NCI-H1417 treated with DMSO at 0.1 percent for 48 hours (cell line): ENCODE measurements at regions not wholly inside any gene's neighbourhood (a gene's known extent, or its start where the extent isn't known, plus 50 kb on each side); places are given as distances from the start of the nearest gene placed in this dataset.

ENCODE experiments used
- DNase-seq: peaks from one replicate; lab custom pipeline; 2025; lab: John Stamatoyannopoulos, UW

- no peak for DNase-seq
These were observed 135.4 kb downstream of the CCT6B start for GRCh38 chr17:34825884-34826283.

GRCh38 chr17:34825102-34825501, 136.2 kb downstream of the CCT6B start:
- no peak for DNase-seq

- no peak for DNase-seq
These were observed 138.2 kb downstream of the CCT6B start for GRCh38 chr17:34823023-34823422.

GRCh38 chr17:34822007-34822739, 139.1 kb downstream of the CCT6B start:
- no peak for DNase-seq

GRCh38 chr17:34820922-34821321, 140.3 kb downstream of the CCT6B start:
- no peak for DNase-seq

- DNase-seq, result no peak
These were observed 140.9 kb downstream of the CCT6B start for GRCh38 chr17:34820248-34820801.

- DNase-seq, result no peak
These were observed 143.8 kb downstream of the CCT6B start for GRCh38 chr17:34817252-34818035.

- DNase-seq, result no peak
These were observed 144.4 kb downstream of the CCT6B start for GRCh38 chr17:34816848-34817247.

- no peak for DNase-seq
These were observed 148.0 kb downstream of the CCT6B start for GRCh38 chr17:34813290-34813689.

GRCh38 chr17:34811561-34811960, 149.7 kb downstream of the CCT6B start:
- no peak for DNase-seq

- DNase-seq, result no peak
These were observed 160.6 kb downstream of the CCT6B start for GRCh38 chr17:34800661-34801060.

GRCh38 chr17:34799751-34800150, 161.5 kb downstream of the CCT6B start:
- no peak for DNase-seq

GRCh38 chr17:34798581-34798980, 162.7 kb downstream of the CCT6B start:
- DNase-seq, result peak; percentile 75

- DNase-seq, result no peak
These were observed 163.5 kb downstream of the CCT6B start for GRCh38 chr17:34797720-34798119.

- no peak for DNase-seq
These were observed 167.9 kb downstream of the CCT6B start for GRCh38 chr17:34793231-34793908.

- DNase-seq, result no peak
These were observed 172.6 kb downstream of the CCT6B start for GRCh38 chr17:34788696-34789095.

- DNase-seq, result no peak
These were observed 176.7 kb downstream of the CCT6B start for GRCh38 chr17:34784526-34784925.

- DNase-seq, result no peak
These were observed 179.0 kb downstream of the CCT6B start for GRCh38 chr17:34782271-34782670.

- no peak for DNase-seq
These were observed 179.6 kb downstream of the CCT6B start for GRCh38 chr17:34781571-34782108.

- no peak for DNase-seq
These were observed 180.2 kb downstream of the CCT6B start for GRCh38 chr17:34781071-34781470.

- no peak for DNase-seq
These were observed 180.8 kb downstream of the CCT6B start for GRCh38 chr17:34780438-34780837.
